Panc1 (cell line): ENCODE measurements at regions not wholly inside any gene's neighbourhood (a gene's known extent, or its start where the extent isn't known, plus 50 kb on each side); places are given as distances from the start of the nearest gene placed in this dataset.

Source experiments
- ATAC-seq: fragments of 200-7000 bp; cut with Tn5 transposase; 2 replicates; pipeline ENCODE4 v1.9.1; 2020; ENCODE audit warnings: mild to moderate bottlenecking, moderate library complexity
- BruUV-seq: library from RNA; stranded (reverse); fragments of 400-500 nt; replicated peaks from 2 replicates; lab custom pipeline; 2021; lab: Mats Ljungman, UMichigan
- CTCF ChIA-PET: fragments of 300-600 bp; sonication (Branson Sonifier 250); formaldehyde crosslinking; loops from one replicate; lab custom pipeline; 2022; ENCODE audit warnings: antibody characterized with exemption; lab: Charles Lee
- POLR2A ChIA-PET: fragments of 300-600 bp; sonication (Branson Sonifier 250); formaldehyde crosslinking; loops from one replicate; lab custom pipeline; 2022; ENCODE audit warnings: antibody characterized with exemption; lab: Charles Lee
- DNase-seq: peaks from one replicate; pipeline ENCODE4 v3.0.0-alpha.2; 2010; ENCODE audit warnings: low read depth, low spot score
- H3K27ac ChIP-seq: 2 replicates; pipeline ENCODE4 v1.5.1; 2011; ENCODE audit warnings: mild to moderate bottlenecking, low read length, inconsistent platforms
- H3K27me3 ChIP-seq: fragments of 200-500 bp; sonication (Bioruptor generic); 2 replicates; pipeline ENCODE4 v1.6.0; 2014; ENCODE audit warnings: low read length, inconsistent platforms; ENCODE audit not compliant: control insufficient read depth, insufficient read depth
- H3K36me3 ChIP-seq: fragments of 200-500 bp; sonication (Bioruptor generic); 2 replicates; pipeline ENCODE4 v1.5.1; 2014; ENCODE audit warnings: inconsistent platforms, mild to moderate bottlenecking, low read length, moderate library complexity; ENCODE audit not compliant: control insufficient read depth, insufficient read depth
- H3K4me1 ChIP-seq: 2 replicates; pipeline ENCODE4 v1.5.1; 2011; ENCODE audit warnings: inconsistent platforms, mild to moderate bottlenecking, low read length, moderate library complexity; ENCODE audit not compliant: control insufficient read depth, insufficient read depth
- H3K4me3 ChIP-seq, 2 experiments: 2 replicates each; pipeline ENCODE4 v1.5.1; 2011 to 2012; ENCODE audit warnings: low read depth in 2 of 2, low read length in 2 of 2, mild to moderate bottlenecking in 2 of 2, inconsistent platforms in 1 of 2, moderate library complexity in 1 of 2
- H3K9me3 ChIP-seq: fragments of 200-500 bp; sonication (Bioruptor generic); 2 replicates; pipeline ENCODE4 v1.5.1; 2014; ENCODE audit warnings: low read depth, mild to moderate bottlenecking, inconsistent platforms, low read length, moderate library complexity; ENCODE audit not compliant: control insufficient read depth, insufficient read depth
- POLR2AphosphoS5 ChIP-seq: IDR thresholded peaks from 2 replicates; pipeline ENCODE4 v1.6.1; 2012; ENCODE audit warnings: mild to moderate bottlenecking, low read depth, low read length, moderate library complexity
- SIN3A ChIP-seq: IDR thresholded peaks from 2 replicates; pipeline ENCODE4 v1.6.1; 2012; ENCODE audit warnings: low read depth, mild to moderate bottlenecking, low read length, moderate library complexity, borderline replicate concordance; ENCODE audit not compliant: insufficient read depth
- TCF7L2 ChIP-seq: IDR thresholded peaks from 2 replicates; pipeline ENCODE4 v1.6.1; 2011; ENCODE audit warnings: mild to moderate bottlenecking, low read depth, low read length, inconsistent platforms
- in situ Hi-C: cut with HindIII; loops from 2 replicates; pipeline ENCODE4 v1.10.0; 2016; ENCODE audit warnings: low sequenced_read_pairs, low pct_unique_long_range_greater_than_20kb
- intact Hi-C: fragments of 100-400 bp; cut with micrococcal nuclease; formaldehyde crosslinking; loops from one replicate; pipeline ENCODE4 v1.10.0; 2022; ENCODE audit not compliant: unreplicated experiment
- TF ChIP-seq, protein P1 (sequence below): fragments of 450-650 bp; IDR thresholded peaks from 2 replicates; pipeline ENCODE4 v1.5.1; 2017; ENCODE audit warnings: mild to moderate bottlenecking
- TF ChIP-seq, protein P2 (sequence below), 2 experiments: IDR thresholded peaks; 2 replicates each; pipeline ENCODE4 v1.6.1; 2011 to 2012; ENCODE audit warnings: low read depth in 2 of 2, control low read depth in 1 of 2, low read length in 1 of 2, mild to moderate bottlenecking in 1 of 2, moderate library complexity in 1 of 2; ENCODE audit not compliant: insufficient read depth in 1 of 2

DNA sequence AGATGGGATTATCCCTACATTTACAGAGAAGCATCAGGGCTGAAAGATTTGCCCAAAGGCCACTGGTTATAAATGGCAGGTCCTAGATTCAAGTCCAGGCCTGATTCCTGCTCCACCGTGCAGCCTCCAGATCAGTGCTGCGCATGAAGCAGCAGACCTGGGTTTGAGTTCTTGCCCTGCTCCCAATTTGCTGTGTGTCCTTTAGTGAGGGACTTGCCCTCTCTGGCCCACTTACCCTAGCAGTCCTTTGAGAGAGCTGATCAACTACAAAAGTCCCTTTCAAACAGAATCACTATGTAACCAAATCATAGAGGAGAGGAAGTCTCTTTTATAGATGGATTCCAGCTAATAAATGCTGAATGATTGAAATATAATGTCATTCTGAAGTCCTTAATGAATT lies 200.4 kb downstream of the RAB11FIP4 start:
- H3K4me3 ChIP-seq, result no peak overlapping the region
- DNase-seq (no peak), ATAC-seq (no peak)
- POLR2A ChIA-PET, result no interaction called here
- BruUV-seq, result no TSS peak
- in situ Hi-C loops (no loop called here), intact Hi-C loops (no loop called here)
- no peak for TF ChIP-seq SIN3A
- TF ChIP-seq POLR2AphosphoS5, result no peak
- TF ChIP-seq TCF7L2, result no peak
- TF ChIP-seq, protein P1, sequence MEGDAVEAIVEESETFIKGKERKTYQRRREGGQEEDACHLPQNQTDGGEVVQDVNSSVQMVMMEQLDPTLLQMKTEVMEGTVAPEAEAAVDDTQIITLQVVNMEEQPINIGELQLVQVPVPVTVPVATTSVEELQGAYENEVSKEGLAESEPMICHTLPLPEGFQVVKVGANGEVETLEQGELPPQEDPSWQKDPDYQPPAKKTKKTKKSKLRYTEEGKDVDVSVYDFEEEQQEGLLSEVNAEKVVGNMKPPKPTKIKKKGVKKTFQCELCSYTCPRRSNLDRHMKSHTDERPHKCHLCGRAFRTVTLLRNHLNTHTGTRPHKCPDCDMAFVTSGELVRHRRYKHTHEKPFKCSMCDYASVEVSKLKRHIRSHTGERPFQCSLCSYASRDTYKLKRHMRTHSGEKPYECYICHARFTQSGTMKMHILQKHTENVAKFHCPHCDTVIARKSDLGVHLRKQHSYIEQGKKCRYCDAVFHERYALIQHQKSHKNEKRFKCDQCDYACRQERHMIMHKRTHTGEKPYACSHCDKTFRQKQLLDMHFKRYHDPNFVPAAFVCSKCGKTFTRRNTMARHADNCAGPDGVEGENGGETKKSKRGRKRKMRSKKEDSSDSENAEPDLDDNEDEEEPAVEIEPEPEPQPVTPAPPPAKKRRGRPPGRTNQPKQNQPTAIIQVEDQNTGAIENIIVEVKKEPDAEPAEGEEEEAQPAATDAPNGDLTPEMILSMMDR, result no peak
- TF ChIP-seq, protein P2, sequence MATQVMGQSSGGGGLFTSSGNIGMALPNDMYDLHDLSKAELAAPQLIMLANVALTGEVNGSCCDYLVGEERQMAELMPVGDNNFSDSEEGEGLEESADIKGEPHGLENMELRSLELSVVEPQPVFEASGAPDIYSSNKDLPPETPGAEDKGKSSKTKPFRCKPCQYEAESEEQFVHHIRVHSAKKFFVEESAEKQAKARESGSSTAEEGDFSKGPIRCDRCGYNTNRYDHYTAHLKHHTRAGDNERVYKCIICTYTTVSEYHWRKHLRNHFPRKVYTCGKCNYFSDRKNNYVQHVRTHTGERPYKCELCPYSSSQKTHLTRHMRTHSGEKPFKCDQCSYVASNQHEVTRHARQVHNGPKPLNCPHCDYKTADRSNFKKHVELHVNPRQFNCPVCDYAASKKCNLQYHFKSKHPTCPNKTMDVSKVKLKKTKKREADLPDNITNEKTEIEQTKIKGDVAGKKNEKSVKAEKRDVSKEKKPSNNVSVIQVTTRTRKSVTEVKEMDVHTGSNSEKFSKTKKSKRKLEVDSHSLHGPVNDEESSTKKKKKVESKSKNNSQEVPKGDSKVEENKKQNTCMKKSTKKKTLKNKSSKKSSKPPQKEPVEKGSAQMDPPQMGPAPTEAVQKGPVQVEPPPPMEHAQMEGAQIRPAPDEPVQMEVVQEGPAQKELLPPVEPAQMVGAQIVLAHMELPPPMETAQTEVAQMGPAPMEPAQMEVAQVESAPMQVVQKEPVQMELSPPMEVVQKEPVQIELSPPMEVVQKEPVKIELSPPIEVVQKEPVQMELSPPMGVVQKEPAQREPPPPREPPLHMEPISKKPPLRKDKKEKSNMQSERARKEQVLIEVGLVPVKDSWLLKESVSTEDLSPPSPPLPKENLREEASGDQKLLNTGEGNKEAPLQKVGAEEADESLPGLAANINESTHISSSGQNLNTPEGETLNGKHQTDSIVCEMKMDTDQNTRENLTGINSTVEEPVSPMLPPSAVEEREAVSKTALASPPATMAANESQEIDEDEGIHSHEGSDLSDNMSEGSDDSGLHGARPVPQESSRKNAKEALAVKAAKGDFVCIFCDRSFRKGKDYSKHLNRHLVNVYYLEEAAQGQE (IDR thresholded peaks at IDR 0.05; ENCODE audit: insufficient read depth in 1 of 2, low read depth in 2 of 2, low read length in 1 of 2), result no peak
- no peaks in the 10 kb centered on the region for H3K27me3 ChIP-seq
- no peak overlapping the region; the same call in 1 of the 2 replicates for H3K27ac ChIP-seq
- H3K9me3 ChIP-seq, result no peaks in the 10 kb centered on the region
- H3K36me3 ChIP-seq, result no peaks in the 10 kb centered on the region
- CTCF ChIA-PET, result no interaction called here
- H3K4me1 ChIP-seq, result peaks cover 34% of the 10 kb centered on the region

DNA sequence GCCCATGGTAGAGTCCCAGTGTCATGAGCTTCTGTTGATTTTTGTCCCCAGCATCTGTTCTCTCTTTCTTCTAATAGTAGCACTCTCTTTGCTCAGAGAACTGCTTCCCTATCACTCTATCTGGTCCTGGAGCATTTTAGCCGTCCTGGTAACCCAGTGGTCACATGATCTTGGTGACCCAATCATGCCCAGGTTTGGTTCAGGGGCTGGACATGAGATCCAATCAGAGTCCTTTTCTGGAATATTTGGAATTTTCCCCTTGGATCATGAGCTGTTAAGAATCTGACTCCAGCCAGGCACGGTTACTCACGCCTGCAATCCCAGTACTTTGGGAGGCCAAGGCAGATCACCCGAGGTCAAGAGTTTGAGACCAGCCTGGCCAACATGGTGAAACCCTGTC lies 197.0 kb downstream of the RAB11FIP4 start:
- Histone ChIP-seq H3K27ac (peak overlapping the region; percentile 23; the same call in 1 of the 2 replicates), H3K36me3 (no peaks in the 10 kb centered on the region), H3K4me3 (no peak overlapping the region), H3K4me1 (peaks cover 3% of the 10 kb centered on the region; the same call in 1 of the 2 replicates), H3K9me3 (no peaks in the 10 kb centered on the region), H3K27me3 (no peaks in the 10 kb centered on the region)
- no TSS peak for BruUV-seq
- TF ChIP-seq POLR2AphosphoS5 (0 out of 2 replicates have a peak, but pooled peaks have one; percentile 29), SIN3A (no peak), TCF7L2 (no peak)
- TF ChIP-seq, protein P2 (IDR thresholded peaks at IDR 0.05; ENCODE audit: insufficient read depth in 1 of 2, low read depth in 2 of 2, low read length in 1 of 2), result no peak
- TF ChIP-seq, protein P1, result no peak
- intact Hi-C loops (no loop called here), in situ Hi-C loops (no loop called here)
- ChIA-PET POLR2A (interaction anchor here (0.6 kb wide), 1 partner anchor 683 kb away, joined by 17 read pairs; no protein-coding TSS in a partner anchor), CTCF (no interaction called here)
- ATAC-seq (no peak), DNase-seq (no peak)
